HCT116 (cell line): ENCODE measurements at regions not wholly inside any gene's neighbourhood (a gene's known extent, or its start where the extent isn't known, plus 50 kb on each side); places are given as distances from the start of the nearest gene placed in this dataset.
A peak's percentile ranks its signal among the peaks of the same experiment; 100 is the strongest.

Experiments
- ATAC-seq: fragments of 200-7000 bp; cut with Tn5 transposase; 2 replicates; pipeline ENCODE4 v1.9.1; 2020; ENCODE audit warnings: mild to moderate bottlenecking, moderate library complexity
- BruUV-seq: library from RNA; stranded (reverse); fragments of 400-500 nt; replicated peaks from 2 replicates; lab custom pipeline; 2021; lab: Mats Ljungman, UMichigan
- CTCF ChIA-PET: fragments of 300-600 bp; sonication (Branson Sonifier 250); formaldehyde crosslinking; loops from one replicate; lab custom pipeline; 2021; ENCODE audit warnings: antibody characterized with exemption; lab: Charles Lee
- POLR2A ChIA-PET: fragments of 300-600, 350-600 bp; sonication (Branson Sonifier 250); formaldehyde crosslinking; loops from one replicate; lab custom pipeline; 2021; ENCODE audit warnings: antibody characterized with exemption; lab: Charles Lee
- RAD21 ChIA-PET, 2 experiments: fragments of 300-600 bp; sonication (Branson Sonifier 250); formaldehyde crosslinking; loops; one replicate each; lab custom pipeline; 2023; ENCODE audit warnings: low total read pairs in 2 of 2; ENCODE audit not compliant: uncharacterized antibody in 2 of 2, unreplicated experiment in 2 of 2, low non-redundant PET in 1 of 2; lab: Charles Lee
- DNase-seq: peaks from one replicate; pipeline ENCODE4 v3.0.0-alpha.2; 2010; ENCODE audit warnings: low read depth, low spot score
- H2AFZ ChIP-seq: fragments of 200-600 bp; shearing (Covaris generic), sonication (generic); 2 replicates; pipeline ENCODE4 v1.6.1; 2017; ENCODE audit warnings: low read depth, mixed run types, mixed read lengths, antibody characterized with exemption, low read length; ENCODE audit not compliant: poor library complexity, severe bottlenecking
- H3K27ac ChIP-seq: 2 replicates; pipeline ENCODE4 v1.5.1; 2012; ENCODE audit warnings: low read depth, low read length
- H3K27me3 ChIP-seq: fragments of 200-600 bp; sonication (generic); 2 replicates; pipeline ENCODE4 v1.6.1; 2016; ENCODE audit warnings: mixed run types, low read length, mixed read lengths; ENCODE audit not compliant: insufficient read depth
- H3K36me3 ChIP-seq, 2 experiments: fragments of 200-500 bp in 1 of 2; fragments of 200-600 bp in 1 of 2; sonication (Bioruptor generic) in 1 of 2; sonication (generic) in 1 of 2; 2 replicates each; pipeline versions ENCODE4 v1.5.1 to v1.6.1; 2014 to 2016; ENCODE audit warnings: low read length in 2 of 2, inconsistent platforms in 1 of 2, mixed read lengths in 1 of 2, mixed run types in 1 of 2; ENCODE audit not compliant: insufficient read depth in 2 of 2, control insufficient read depth in 1 of 2
- H3K4me1 ChIP-seq, 2 experiments: fragments of 200-600 bp in 1 of 2; sonication (generic) in 1 of 2; 2 replicates each; pipeline versions ENCODE4 v1.5.1 to v1.6.1; 2012 to 2017; ENCODE audit warnings: low read length in 2 of 2, inconsistent platforms in 1 of 2, mild to moderate bottlenecking in 1 of 2, mixed read lengths in 1 of 2, mixed run types in 1 of 2, moderate library complexity in 1 of 2; ENCODE audit not compliant: insufficient read depth in 2 of 2, control insufficient read depth in 1 of 2
- H3K4me2 ChIP-seq: fragments of 200-600 bp; sonication (generic); 2 replicates; pipeline ENCODE4 v1.6.1; 2017; ENCODE audit warnings: mixed run types, low read length, mixed read lengths
- H3K4me3 ChIP-seq, 2 experiments: fragments of 200-600 bp in 1 of 2; sonication (generic) in 1 of 2; replicated peaks in 1 of 2; 2 replicates each; pipeline ENCODE4 v1.5.1; 2011 to 2016; ENCODE audit warnings: low read length in 2 of 2, control low read depth in 1 of 2, low read depth in 1 of 2, mild to moderate bottlenecking in 1 of 2, mixed read lengths in 1 of 2, mixed run types in 1 of 2
- H3K79me2 ChIP-seq: fragments of 200-600 bp; sonication (generic); 2 replicates; pipeline ENCODE4 v1.6.1; 2017; ENCODE audit warnings: mild to moderate bottlenecking, mixed run types, low read length, moderate library complexity, mixed read lengths; ENCODE audit not compliant: insufficient read depth
- H3K9ac ChIP-seq: fragments of 200-600 bp; sonication (generic); 2 replicates; pipeline ENCODE4 v1.6.1; 2016; ENCODE audit warnings: low read length, mixed read lengths
- H3K9me2 ChIP-seq: fragments of 200-600 bp; sonication (generic), shearing (Covaris generic); 2 replicates; pipeline ENCODE4 v1.6.1; 2017; ENCODE audit warnings: mixed run types, mild to moderate bottlenecking, moderate library complexity; ENCODE audit not compliant: insufficient read depth
- H3K9me3 ChIP-seq, 2 experiments: fragments of 200-500 bp in 1 of 2; fragments of 200-600 bp in 1 of 2; sonication (Bioruptor generic) in 1 of 2; sonication (generic) in 1 of 2; 2 replicates each; pipeline ENCODE4 v1.6.1; 2014 to 2017; ENCODE audit warnings: low read length in 2 of 2, mixed read lengths in 2 of 2, inconsistent platforms in 1 of 2, low read depth in 1 of 2, mild to moderate bottlenecking in 1 of 2, mixed run types in 1 of 2, moderate library complexity in 1 of 2; ENCODE audit not compliant: control insufficient read depth in 1 of 2, insufficient read depth in 1 of 2
- H4K20me1 ChIP-seq: fragments of 200-600 bp; sonication (generic), shearing (Covaris generic); 2 replicates; pipeline ENCODE4 v1.6.1; 2017; ENCODE audit warnings: mixed run types, mild to moderate bottlenecking, moderate library complexity; ENCODE audit not compliant: insufficient read depth
- CBX3 ChIP-seq: IDR thresholded peaks from 2 replicates; pipeline ENCODE4 v1.6.1; 2012; ENCODE audit warnings: low read depth
- CTCF ChIP-seq, 3 experiments: fragments of 200-600 bp in 1 of 3; sonication (generic) in 1 of 3; IDR thresholded peaks in 2 of 3; conservative IDR thresholded peaks in 1 of 3; 2 replicates each; pipeline ENCODE4 v1.5.1; 2012 to 2017; ENCODE audit warnings: low read depth in 2 of 3, low read length in 2 of 3, antibody characterized with exemption in 1 of 3, borderline replicate concordance in 1 of 3, control low read depth in 1 of 3, mild to moderate bottlenecking in 1 of 3, mixed read lengths in 1 of 3, mixed run types in 1 of 3, moderate library complexity in 1 of 3; ENCODE audit not compliant: insufficient read depth in 1 of 3
- EZH2 ChIP-seq: fragments of 200-600 bp; sonication (generic); IDR thresholded peaks from 2 replicates; pipeline ENCODE4 v1.6.1; 2017; ENCODE audit warnings: antibody characterized with exemption, mixed run types
- POLR2A ChIP-seq: IDR thresholded peaks from 2 replicates; pipeline ENCODE4 v1.7.0; 2011; ENCODE audit warnings: borderline replicate concordance; ENCODE audit not compliant: insufficient read depth, insufficient read length; ENCODE audit errors: extremely low read depth
- SRF ChIP-seq: IDR thresholded peaks from 2 replicates; pipeline ENCODE4 v1.6.1; 2012; ENCODE audit warnings: low read depth
- ZNF274 ChIP-seq: fragments of 200-500 bp; sonication (Bioruptor generic); IDR thresholded peaks from 2 replicates; pipeline ENCODE4 v1.6.1; 2014; ENCODE audit warnings: mild to moderate bottlenecking, low read depth, low read length, inconsistent platforms
- intact Hi-C: fragments of 100-400 bp; cut with micrococcal nuclease; formaldehyde crosslinking; loops from 2 replicates; pipeline ENCODE4 v1.10.0; 2022
- TF ChIP-seq, protein P1 (sequence below): IDR thresholded peaks from 2 replicates; pipeline ENCODE4 v1.6.1; 2012

DNA sequence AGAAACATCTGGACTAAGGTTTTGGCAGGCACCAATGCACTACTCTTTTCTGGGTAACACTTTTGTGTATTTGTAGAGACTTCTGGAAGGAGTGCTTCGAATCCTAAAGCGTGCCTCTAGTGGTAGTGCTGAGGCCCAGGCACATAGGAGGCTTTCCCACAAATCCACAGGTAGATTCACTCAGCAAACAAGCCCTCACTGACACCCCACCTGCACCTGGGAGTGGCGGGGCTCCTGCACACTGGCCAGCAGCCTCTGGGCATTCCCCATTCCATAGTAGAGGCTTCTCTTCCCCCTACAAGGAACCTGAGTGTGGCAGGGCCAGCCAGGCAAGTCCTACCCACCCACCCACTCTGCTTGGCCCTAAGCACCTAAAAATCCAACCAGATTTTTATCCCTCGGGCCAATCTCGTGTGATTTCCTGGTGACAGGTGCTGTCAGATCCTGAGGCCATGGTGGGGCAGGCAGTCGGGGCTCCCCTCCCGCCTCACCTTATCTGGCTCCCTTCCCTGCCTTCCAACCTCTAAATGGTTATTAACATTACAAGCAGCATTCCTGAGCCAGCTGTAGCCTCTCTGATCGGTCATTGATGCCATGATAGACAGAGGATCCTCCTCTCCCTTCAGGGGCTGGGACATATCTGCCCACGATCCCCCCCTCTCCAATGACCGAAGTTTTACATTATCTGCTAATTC lies 82.4 kb downstream of the SLC2A10 start:
- Histone ChIP-seq H3K4me1 (no peaks in the 10 kb centered on the region), H3K9me2 (no peaks in the 10 kb centered on the region), H3K36me3 (no peaks in the 10 kb centered on the region), H3K9me3 (no peaks in the 10 kb centered on the region), H2AFZ (no peak overlapping the region), H3K4me3 (no peak overlapping the region), H3K27me3 (peaks cover 34% of the 10 kb centered on the region; the same call in 1 of the 2 replicates), H4K20me1 (no peaks in the 10 kb centered on the region), H3K9ac (no peak overlapping the region), H3K27ac (no peak overlapping the region), H3K4me2 (no peak overlapping the region), H3K79me2 (no peaks in the 10 kb centered on the region)
- TF ChIP-seq CTCF (IDR thresholded peaks at IDR 0.05 in 2 of 3, conservative IDR thresholded peaks at IDR 0.05 in 1 of 3; ENCODE audit: borderline replicate concordance in 1 of 3, insufficient read depth in 1 of 3, low read depth in 2 of 3, low read length in 2 of 3) (0 out of 6 replicates have a peak, but pooled peaks of 1 of the 3 experiments have one; percentile 8), POLR2A (no peak)
- ChIA-PET RAD21 (no interaction called here), CTCF (no interaction called here), POLR2A (no interaction called here)
- intact Hi-C loops, result no loop called here
- ATAC-seq (no peak; the same call in 1 of the 2 replicates), DNase-seq (no peak)
- no TSS peak for BruUV-seq

DNA sequence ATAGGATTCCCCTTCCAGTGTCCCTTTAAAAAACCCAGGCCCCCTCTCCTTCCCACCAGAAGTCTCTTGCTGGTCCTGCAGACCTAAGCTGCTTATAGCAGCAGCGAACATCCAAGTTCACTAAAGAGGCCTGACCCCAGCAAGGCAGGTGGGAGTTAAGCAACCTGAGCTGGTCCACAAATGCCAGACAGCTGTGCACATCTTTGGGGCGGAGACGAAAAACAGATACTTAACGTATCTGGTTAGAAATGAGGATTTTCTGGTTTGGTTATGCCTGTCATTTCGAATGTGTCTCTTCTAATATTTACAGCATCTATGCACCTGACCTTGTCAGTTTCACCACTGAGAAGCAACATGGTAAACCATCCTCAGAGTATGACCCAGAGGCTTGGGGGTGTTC lies 87.8 kb downstream of the SLC2A10 start:
- no peak for ATAC-seq
- TF ChIP-seq CBX3, result no peak
- no peak for TF ChIP-seq POLR2A
- TF ChIP-seq, protein P1, sequence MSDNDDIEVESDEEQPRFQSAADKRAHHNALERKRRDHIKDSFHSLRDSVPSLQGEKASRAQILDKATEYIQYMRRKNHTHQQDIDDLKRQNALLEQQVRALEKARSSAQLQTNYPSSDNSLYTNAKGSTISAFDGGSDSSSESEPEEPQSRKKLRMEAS, result no peak
- TF ChIP-seq SRF, result no peak
- no peak for TF ChIP-seq EZH2
- TF ChIP-seq ZNF274, result no peak
- Histone ChIP-seq H3K9me3 (no peaks in the 10 kb centered on the region), H2AFZ (no peak overlapping the region), H3K4me1 (no peaks in the 10 kb centered on the region), H3K4me2 (no peak overlapping the region), H4K20me1 (no peaks in the 10 kb centered on the region), H3K27ac (no peak overlapping the region), H3K27me3 (peaks cover 81% of the 10 kb centered on the region), H3K36me3 (no peaks in the 10 kb centered on the region), H3K4me3 (no peak overlapping the region), H3K9ac (no peak overlapping the region), H3K79me2 (no peaks in the 10 kb centered on the region), H3K9me2 (no peaks in the 10 kb centered on the region)
- BruUV-seq, result no TSS peak
- DNase-seq, result no peak
- POLR2A ChIA-PET, result no interaction called here
- CTCF ChIA-PET, result no interaction called here
- RAD21 ChIA-PET, result no interaction called here
- intact Hi-C loops, result no loop called here
